Dendritic cell treated with granulocyte-macrophage colony-stimulating factor and Interleukin-4, amounts not matched to agents 40 ng/mL and 50 ng/mL, for 4 days (primary cell): ENCODE measurements at regions not wholly inside any gene's neighbourhood (a gene's known extent, or its start where the extent isn't known, plus 50 kb on each side); places are given as distances from the start of the nearest gene placed in this dataset.
A peak's percentile ranks its signal among the peaks of the same experiment; 100 is the strongest.
"Not testable (repeated sequence)": the region's sequence is repeated elsewhere in the genome, so short reads cannot be mapped to it uniquely, and the experiment has no call there.

Experiments
- H3K27ac Mint-ChIP-seq: one replicate; pipeline ENCODE4 v1.8.0; 2022; ENCODE audit warnings: mild to moderate bottlenecking, mixed read lengths
- H3K27me3 Mint-ChIP-seq: one replicate; pipeline ENCODE4 v1.8.0; 2022; ENCODE audit warnings: mild to moderate bottlenecking, mixed read lengths
- H3K36me3 Mint-ChIP-seq: one replicate; pipeline ENCODE4 v1.8.0; 2022; ENCODE audit warnings: low read depth, mixed read lengths
- H3K4me1 Mint-ChIP-seq: one replicate; pipeline ENCODE4 v1.8.0; 2022; ENCODE audit warnings: low read depth, mixed read lengths
- H3K4me3 Mint-ChIP-seq: one replicate; pipeline ENCODE4 v1.8.0; 2022; ENCODE audit warnings: mild to moderate bottlenecking, moderate library complexity, mixed read lengths
- H3K9me3 Mint-ChIP-seq: one replicate; pipeline ENCODE4 v1.8.0; 2022; ENCODE audit warnings: mixed read lengths
- intact Hi-C: fragments of 100-400 bp; cut with micrococcal nuclease; formaldehyde crosslinking; loops from one replicate; pipeline ENCODE4 v1.15.0; 2022

GRCh38 chr2:87263868-87264518 is 242.3 kb upstream of the PLGLB1 start:
- H3K36me3 Mint-ChIP-seq, H3K4me1 Mint-ChIP-seq, H3K27me3 Mint-ChIP-seq, H3K9me3 Mint-ChIP-seq, intact Hi-C loops, H3K4me3 Mint-ChIP-seq, H3K27ac Mint-ChIP-seq: not testable (repeated sequence)

GRCh38 chr2:87275192-87275591 is 253.5 kb upstream of the PLGLB1 start:
- H3K9me3 Mint-ChIP-seq, H3K36me3 Mint-ChIP-seq, H3K4me3 Mint-ChIP-seq, H3K27ac Mint-ChIP-seq, H3K27me3 Mint-ChIP-seq, intact Hi-C loops, H3K4me1 Mint-ChIP-seq: not testable (repeated sequence)

- intact Hi-C loops, H3K4me3 Mint-ChIP-seq, H3K4me1 Mint-ChIP-seq, H3K9me3 Mint-ChIP-seq, H3K36me3 Mint-ChIP-seq, H3K27ac Mint-ChIP-seq, H3K27me3 Mint-ChIP-seq: not testable (repeated sequence)
Measured at GRCh38 chr2:87275974-87276629, 254.5 kb upstream of the PLGLB1 start.

- H3K36me3 Mint-ChIP-seq, H3K4me3 Mint-ChIP-seq, H3K4me1 Mint-ChIP-seq, H3K27me3 Mint-ChIP-seq, intact Hi-C loops, H3K27ac Mint-ChIP-seq, H3K9me3 Mint-ChIP-seq: not testable (repeated sequence)
Measured at GRCh38 chr2:87276673-87277072, 255.0 kb upstream of the PLGLB1 start.

GRCh38 chr2:87277734-87278133 is 256.1 kb upstream of the PLGLB1 start:
- H3K4me1 Mint-ChIP-seq, H3K4me3 Mint-ChIP-seq, H3K27ac Mint-ChIP-seq, H3K27me3 Mint-ChIP-seq, H3K9me3 Mint-ChIP-seq, H3K36me3 Mint-ChIP-seq, intact Hi-C loops: not testable (repeated sequence)

- intact Hi-C loops, H3K36me3 Mint-ChIP-seq: not testable (repeated sequence)
Measured at GRCh38 chr2:87280596-87281355, 259.1 kb upstream of the PLGLB1 start.

GRCh38 chr2:87283735-87284470 is 262.3 kb upstream of the PLGLB1 start:
- H3K9me3 Mint-ChIP-seq, H3K27ac Mint-ChIP-seq, H3K4me1 Mint-ChIP-seq, H3K4me3 Mint-ChIP-seq, H3K27me3 Mint-ChIP-seq, H3K36me3 Mint-ChIP-seq, intact Hi-C loops: not testable (repeated sequence)

More at GRCh38 chr2:87280596-87281355, 259.1 kb upstream of the PLGLB1 start:
- H3K4me3 Mint-ChIP-seq, H3K4me1 Mint-ChIP-seq, H3K27me3 Mint-ChIP-seq, H3K9me3 Mint-ChIP-seq, H3K27ac Mint-ChIP-seq: not testable (repeated sequence)

GRCh38 chr2:87284471-87284772 is 262.8 kb upstream of the PLGLB1 start:
- H3K27me3 Mint-ChIP-seq, H3K4me1 Mint-ChIP-seq, H3K9me3 Mint-ChIP-seq, H3K36me3 Mint-ChIP-seq, intact Hi-C loops, H3K27ac Mint-ChIP-seq, H3K4me3 Mint-ChIP-seq: not testable (repeated sequence)

- intact Hi-C loops, H3K4me1 Mint-ChIP-seq, H3K27ac Mint-ChIP-seq, H3K4me3 Mint-ChIP-seq, H3K36me3 Mint-ChIP-seq, H3K9me3 Mint-ChIP-seq, H3K27me3 Mint-ChIP-seq: not testable (repeated sequence)
Measured at GRCh38 chr2:87285139-87285538, 263.5 kb upstream of the PLGLB1 start.

GRCh38 chr2:87290566-87291307 is 269.1 kb upstream of the PLGLB1 start:
- H3K9me3 Mint-ChIP-seq, H3K4me1 Mint-ChIP-seq, intact Hi-C loops, H3K27me3 Mint-ChIP-seq, H3K36me3 Mint-ChIP-seq, H3K4me3 Mint-ChIP-seq, H3K27ac Mint-ChIP-seq: not testable (repeated sequence)

- H3K4me3 Mint-ChIP-seq, result peak overlapping the region; percentile 26
- H3K36me3 Mint-ChIP-seq, H3K27ac Mint-ChIP-seq, H3K9me3 Mint-ChIP-seq, H3K4me1 Mint-ChIP-seq, H3K27me3 Mint-ChIP-seq, intact Hi-C loops: not testable (repeated sequence)
Measured at GRCh38 chr2:87291400-87292200, 270.0 kb upstream of the PLGLB1 start.

GRCh38 chr2:87293931-87294594 is 272.4 kb upstream of the PLGLB1 start:
- H3K27me3 Mint-ChIP-seq, H3K9me3 Mint-ChIP-seq, intact Hi-C loops, H3K4me1 Mint-ChIP-seq, H3K27ac Mint-ChIP-seq, H3K36me3 Mint-ChIP-seq, H3K4me3 Mint-ChIP-seq: not testable (repeated sequence)

GRCh38 chr2:87295135-87295534 is 273.5 kb upstream of the PLGLB1 start:
- H3K27ac Mint-ChIP-seq, H3K4me1 Mint-ChIP-seq, H3K36me3 Mint-ChIP-seq, intact Hi-C loops, H3K27me3 Mint-ChIP-seq, H3K9me3 Mint-ChIP-seq, H3K4me3 Mint-ChIP-seq: not testable (repeated sequence)
